RWPE1 (cell line): ENCODE measurements at regions not wholly inside any gene's neighbourhood (a gene's known extent, or its start where the extent isn't known, plus 50 kb on each side); places are given as distances from the start of the nearest gene placed in this dataset.

Source experiments
- CTCF ChIA-PET: fragments of 350-600 bp; sonication (Branson Sonifier 250); formaldehyde crosslinking; extraction: SDS; loops from one replicate; lab custom pipeline; 2021; lab: Yijun Ruan, JAX
- POLR2A ChIA-PET: fragments of 400-600 bp; formaldehyde crosslinking; extraction: SDS; loops from one replicate; lab custom pipeline; 2020; ENCODE audit warnings: antibody characterized with exemption; ENCODE audit not compliant: low non-redundant PET; lab: Yijun Ruan, JAX
- DNase-seq: peaks from one replicate; pipeline ENCODE4 v3.0.0; 2012; ENCODE audit warnings: low spot score
- H3K27ac ChIP-seq: fragments of 450-650 bp; 2 replicates; pipeline ENCODE4 v1.5.1; 2017
- CTCF ChIP-seq: fragments of 450-650 bp; conservative IDR thresholded peaks from 2 replicates; pipeline ENCODE4 v1.5.1; 2017; ENCODE audit warnings: low read depth, mild to moderate bottlenecking

DNA sequence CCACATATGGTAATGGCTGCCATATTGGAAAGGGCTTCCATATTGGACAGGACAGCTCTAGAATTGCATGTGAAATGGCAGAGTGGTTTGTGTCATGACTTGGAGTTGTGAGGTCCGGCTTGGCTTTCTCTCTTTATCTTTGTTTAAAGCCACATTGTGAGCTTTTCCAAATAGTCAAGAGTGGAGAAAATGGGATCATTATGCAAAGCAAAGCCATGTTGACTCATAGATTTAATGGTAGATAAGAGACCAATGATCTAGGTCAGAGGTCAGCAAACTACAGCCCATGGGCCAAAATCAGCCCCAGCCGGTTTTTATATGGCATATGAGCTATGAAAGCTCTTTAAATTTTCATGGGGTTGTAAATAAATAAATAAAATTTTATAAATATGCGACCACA, 449.1 kb downstream of the BCL11B start:
- POLR2A ChIA-PET = no interaction called here
- CTCF ChIA-PET = no interaction called here
- H3K27ac ChIP-seq = no peak overlapping the region
- no peak for DNase-seq
- TF ChIP-seq CTCF = no peak

- H3K27ac ChIP-seq = no peak overlapping the region
- CTCF ChIA-PET = no interaction called here
- no peak for DNase-seq
- POLR2A ChIA-PET = no interaction called here
- no peak for TF ChIP-seq CTCF
Observed at GRCh38 chr14:98826618-98827017, 445.4 kb downstream of the BCL11B start.

- TF ChIP-seq CTCF = no peak
- CTCF ChIA-PET = interaction anchor here (0.7 kb wide), 1 partner anchor 32 kb away, joined by 3 read pairs; no protein-coding TSS in a partner anchor
- POLR2A ChIA-PET = no interaction called here
- no peak overlapping the region for H3K27ac ChIP-seq
- no peak for DNase-seq
Observed at GRCh38 chr14:98834119-98834518, 437.9 kb downstream of the BCL11B start.

DNA sequence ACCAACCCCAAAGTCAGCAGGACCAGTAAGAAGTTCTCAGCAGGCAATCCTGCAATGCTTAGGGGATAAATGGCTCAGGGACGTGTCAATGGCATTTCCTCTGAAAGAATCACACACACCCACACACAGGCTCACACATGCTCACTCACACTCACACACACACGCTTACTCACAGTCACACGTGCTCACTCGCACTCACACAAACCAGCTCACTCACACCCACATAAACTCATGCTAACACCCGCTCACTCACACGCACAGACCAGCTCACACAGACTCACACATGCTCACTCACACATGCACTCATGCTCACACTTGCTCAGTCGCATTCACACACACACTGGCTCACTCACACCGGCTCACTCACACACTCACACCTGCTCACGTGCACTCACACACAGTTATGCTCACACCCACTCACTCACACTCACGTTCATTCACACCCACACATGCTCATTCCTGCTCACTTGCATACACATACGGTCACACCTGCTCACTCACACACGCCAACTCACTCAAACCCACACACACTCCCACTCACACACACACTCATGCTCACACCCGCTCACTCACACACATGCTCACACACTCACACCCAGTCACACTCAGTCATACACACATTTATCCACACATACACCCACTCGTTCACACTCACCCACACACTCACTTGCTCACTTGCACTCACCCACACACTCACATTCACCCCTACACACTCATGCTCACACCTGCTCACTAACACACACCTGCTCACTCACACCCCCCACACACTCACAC, 436.8 kb downstream of the BCL11B start:
- CTCF ChIA-PET = no interaction called here

DNA sequence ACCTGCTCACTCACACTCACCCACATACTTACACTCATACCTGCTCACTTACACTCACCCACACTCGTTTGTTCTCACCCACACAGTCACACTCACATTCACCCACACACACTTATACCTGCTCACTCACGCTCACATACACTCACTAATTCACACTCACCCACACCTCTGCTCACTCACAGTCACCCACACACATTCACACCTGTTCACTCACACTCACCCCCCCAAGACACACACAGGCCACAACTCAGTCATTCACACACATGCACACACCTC, 436.2 kb downstream of the BCL11B start:
- no peak for DNase-seq
- TF ChIP-seq CTCF = no peak
- CTCF ChIA-PET = no interaction called here
- POLR2A ChIA-PET = no interaction called here
- peak overlapping the region; percentile 5 for H3K27ac ChIP-seq

More for the DNA sequence above, 436.8 kb downstream of the BCL11B start:
- H3K27ac ChIP-seq = peak overlapping the region; percentile 5
- no peak for TF ChIP-seq CTCF
- DNase-seq = no peak
- POLR2A ChIA-PET = no interaction called here

- CTCF ChIA-PET = interaction anchor here (0.6 to 0.7 kb wide), 2 partner anchors 124 to 1805 kb away, joined by 3 to 4 read pairs; no protein-coding TSS in a partner anchor
- POLR2A ChIA-PET = no interaction called here
- no peak for DNase-seq
- H3K27ac ChIP-seq = no peak overlapping the region
- no peak for TF ChIP-seq CTCF
Observed at GRCh38 chr14:98840091-98840490, 431.9 kb downstream of the BCL11B start.
